HepG2 (cell line): ENCODE measurements at regions not wholly inside any gene's neighbourhood (a gene's known extent, or its start where the extent isn't known, plus 50 kb on each side); places are given as distances from the start of the nearest gene placed in this dataset.

ENCODE experiments used
- ATAC-seq: fragments of 200-7000 bp; cut with Tn5 transposase; 3 replicates; pipeline ENCODE4 v1.9.1; 2020; ENCODE audit warnings: mild to moderate bottlenecking, moderate library complexity
- BruUV-seq: library from RNA; stranded (reverse); fragments of 400-500 nt; replicated peaks from 2 replicates; lab custom pipeline; 2021; lab: Mats Ljungman, UMichigan
- CTCF ChIA-PET: fragments of 300-600 bp; formaldehyde crosslinking; extraction: SDS; loops from one replicate; lab custom pipeline; 2021; ENCODE audit warnings: low total read pairs, inconsistent platforms, low intra/inter-chr PET ratio; lab: Yijun Ruan, JAX
- POLR2A ChIA-PET: fragments of 350-600 bp; sonication (Branson Sonifier 250); formaldehyde crosslinking; loops from one replicate; lab custom pipeline; 2020; ENCODE audit warnings: antibody characterized with exemption, inconsistent platforms; lab: Yijun Ruan, JAX
- DNase-seq: peaks from one replicate; pipeline ENCODE4 v3.0.0-alpha.2; 2015; ENCODE audit warnings: low spot score
- FAIRE-seq: peaks from 3 replicates; lab custom pipeline; 2011; peaks lifted over from hg19 to GRCh38; lab: Jason Lieb, UNC
- H2AFZ ChIP-seq: one replicate; pipeline ENCODE4 v1.6.1; 2011; ENCODE audit warnings: low read length, inconsistent platforms
- H3K27ac ChIP-seq: fragments of 300-600 bp; 3 replicates; pipeline ENCODE4 v1.8.0; 2011; ENCODE audit warnings: mixed run types, mild to moderate bottlenecking, mixed read lengths, low read length, inconsistent platforms; ENCODE audit not compliant: insufficient read depth; ENCODE audit errors: extremely low read length
- H3K27me3 ChIP-seq, 2 experiments: fragments of 200-600 bp in 1 of 2; 2 replicates in 1 of 2; 3 replicates in 1 of 2; pipeline versions ENCODE4 v1.6.0 to v1.8.0; 2011; ENCODE audit warnings: low read length in 2 of 2, mild to moderate bottlenecking in 2 of 2, moderate library complexity in 2 of 2, inconsistent platforms in 1 of 2; ENCODE audit not compliant: insufficient read depth in 2 of 2, control insufficient read depth in 1 of 2
- H3K36me3 ChIP-seq, 2 experiments: fragments of 200-600 bp in 1 of 2; replicated peaks in 1 of 2; 2 replicates in 1 of 2; 3 replicates in 1 of 2; pipeline versions ENCODE4 v1.5.1 to v1.8.0; 2011; ENCODE audit warnings: low read length in 2 of 2, inconsistent platforms in 1 of 2; ENCODE audit not compliant: insufficient read depth in 2 of 2, control insufficient read depth in 1 of 2
- H3K4me1 ChIP-seq: 2 replicates; pipeline ENCODE4 v1.5.1; 2012; ENCODE audit warnings: low read length, inconsistent platforms; ENCODE audit not compliant: insufficient read depth
- H3K4me2 ChIP-seq: 2 replicates; pipeline ENCODE4 v1.6.0; 2011; ENCODE audit warnings: low read depth, low read length, inconsistent platforms
- H3K4me3 ChIP-seq, 3 experiments: fragments of 200-600 bp in 1 of 3; sonication (generic), shearing (Covaris generic) in 1 of 3; replicated peaks in 1 of 3; 2 replicates each; pipeline ENCODE4 v1.5.1; 2011 to 2016; ENCODE audit warnings: low read length in 3 of 3, inconsistent platforms in 2 of 3, low read depth in 2 of 3, mild to moderate bottlenecking in 2 of 3, control low read depth in 1 of 3, mixed read lengths in 1 of 3; ENCODE audit not compliant: insufficient read depth in 1 of 3
- H3K79me2 ChIP-seq: one replicate; pipeline ENCODE4 v1.6.1; 2011; ENCODE audit warnings: low read length, inconsistent platforms; ENCODE audit not compliant: insufficient read depth
- H3K9ac ChIP-seq: 2 replicates; pipeline ENCODE4 v1.6.0; 2011; ENCODE audit warnings: mild to moderate bottlenecking, low read depth, low read length, inconsistent platforms; ENCODE audit not compliant: insufficient read depth
- H3K9me3 ChIP-seq: 2 replicates; pipeline ENCODE4 v1.5.1; 2012; ENCODE audit warnings: mild to moderate bottlenecking, low read length
- H4K20me1 ChIP-seq: 2 replicates; pipeline ENCODE4 v1.6.0; 2011; ENCODE audit warnings: inconsistent platforms, mild to moderate bottlenecking, low read length, moderate library complexity; ENCODE audit not compliant: insufficient read depth
- DR1 ChIP-seq: sonication (generic); formaldehyde crosslinking; IDR thresholded peaks from 2 replicates; pipeline ENCODE4 v1.8.0; 2021; ENCODE audit warnings: mild to moderate bottlenecking, missing genetic modification reagents, inconsistent platforms
- GFI1 ChIP-seq: sonication (generic); formaldehyde crosslinking; IDR thresholded peaks from 2 replicates; pipeline ENCODE4 v1.5.0; 2020; ENCODE audit warnings: missing genetic modification reagents, mild to moderate bottlenecking, borderline replicate concordance
- RBAK ChIP-seq: sonication (generic); formaldehyde crosslinking; IDR thresholded peaks from 2 replicates; pipeline ENCODE4 v1.5.1; 2020; ENCODE audit warnings: mild to moderate bottlenecking, missing genetic modification reagents
- RNF2 ChIP-seq: fragments of 450-650 bp; conservative IDR thresholded peaks from 2 replicates; pipeline ENCODE4 v1.6.1; 2016; ENCODE audit warnings: low read depth
- SP1 ChIP-seq, 2 experiments: fragments of 450-650 bp in 1 of 2; sonication (generic) in 1 of 2; formaldehyde crosslinking in 1 of 2; IDR thresholded peaks; 2 replicates each; pipeline versions ENCODE4 v1.4.0 to v1.6.1; 2016 to 2020; ENCODE audit warnings: missing genetic modification reagents in 1 of 2
- TCF7 ChIP-seq: sonication (generic); IDR thresholded peaks from 2 replicates; pipeline ENCODE4 v1.6.1; 2016; ENCODE audit warnings: antibody characterized with exemption, low read depth
- ZNF501 ChIP-seq: sonication (generic); formaldehyde crosslinking; IDR thresholded peaks from 2 replicates; pipeline ENCODE4 v1.5.1; 2020; ENCODE audit warnings: mild to moderate bottlenecking, moderate library complexity, missing genetic modification reagents
- ZNF550 ChIP-seq: sonication (generic); formaldehyde crosslinking; IDR thresholded peaks from 2 replicates; pipeline ENCODE4 v1.4.0; 2020; ENCODE audit warnings: mild to moderate bottlenecking, missing genetic modification reagents, borderline replicate concordance
- ZNF558 ChIP-seq: sonication (generic); formaldehyde crosslinking; IDR thresholded peaks from 2 replicates; pipeline ENCODE4 v1.9.0; 2022; ENCODE audit warnings: mild to moderate bottlenecking, missing genetic modification reagents, borderline replicate concordance
- ZNF761 ChIP-seq: sonication (generic); formaldehyde crosslinking; conservative IDR thresholded peaks from 2 replicates; pipeline ENCODE4 v1.4.0; 2020; ENCODE audit warnings: mild to moderate bottlenecking, missing genetic modification reagents
- WGBS: methylation state at CpG from one replicate; pipeline ENCODE4 v1.1.6; 2017; ENCODE audit warnings: low lambda C conversion rate; 5-methylcytosine and 5-hydroxymethylcytosine counted together
- in situ Hi-C: cut with HindIII; loops from 2 replicates; pipeline ENCODE4 v1.10.0; 2017; ENCODE audit warnings: low pct_unique_long_range_greater_than_20kb; ENCODE audit not compliant: extremely low pct_ligation_motif_present
- intact Hi-C: fragments of 100-400 bp; cut with micrococcal nuclease; formaldehyde crosslinking; loops from one replicate; pipeline ENCODE4 v1.10.0; 2022; ENCODE audit not compliant: unreplicated experiment

DNA sequence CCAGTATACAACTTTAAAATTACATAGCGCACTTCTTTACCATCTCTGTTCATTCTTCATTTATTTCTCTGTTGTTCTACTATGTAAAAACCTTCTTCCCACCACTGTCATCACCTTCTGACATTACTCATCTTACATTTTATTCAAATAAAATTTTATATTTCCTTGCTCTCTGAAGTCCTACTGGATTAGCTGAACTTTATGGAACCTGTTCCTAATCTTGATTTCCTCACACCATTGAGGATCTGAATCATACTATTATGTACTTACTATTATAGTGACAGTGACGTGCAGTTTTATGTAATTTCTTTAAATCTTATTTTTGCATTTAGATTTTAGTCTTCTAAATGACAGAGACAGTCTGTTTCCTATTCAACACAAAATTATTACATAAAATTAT is 98.3 kb downstream of the DYNAP start:
- Histone ChIP-seq H3K4me3 (no peak overlapping the region), H3K27me3 (no peaks in the 10 kb centered on the region), H2AFZ (no peak overlapping the region), H3K9ac (no peak overlapping the region), H3K4me2 (no peak overlapping the region), H3K9me3 (no peaks in the 10 kb centered on the region), H3K27ac (no peak overlapping the region), H3K4me1 (no peaks in the 10 kb centered on the region), H3K79me2 (no peaks in the 10 kb centered on the region), H4K20me1 (no peaks in the 10 kb centered on the region), H3K36me3 (no peaks in the 10 kb centered on the region)
- no peak for TF ChIP-seq TCF7
- no peak for TF ChIP-seq RBAK (CRISPR knock-in tag)
- no peak for TF ChIP-seq ZNF550 (CRISPR knock-in tag)
- no peak for TF ChIP-seq RNF2
- TF ChIP-seq ZNF501 (CRISPR knock-in tag): no peak
- no peak for TF ChIP-seq ZNF761 (CRISPR knock-in tag)
- intact Hi-C loops: loop anchor here (5.0 kb wide), 1 partner anchor 138 kb away; the partner anchor contains the start of gene RAB27B
- CTCF ChIA-PET: no interaction called here
- FAIRE-seq (no peak), ATAC-seq (no peak), DNase-seq (no peak)
- POLR2A ChIA-PET: no interaction called here
- BruUV-seq: no TSS peak
- in situ Hi-C loops: no loop called here
- WGBS: 23% methylated on average over 2 of the region's 2 CpGs

DNA sequence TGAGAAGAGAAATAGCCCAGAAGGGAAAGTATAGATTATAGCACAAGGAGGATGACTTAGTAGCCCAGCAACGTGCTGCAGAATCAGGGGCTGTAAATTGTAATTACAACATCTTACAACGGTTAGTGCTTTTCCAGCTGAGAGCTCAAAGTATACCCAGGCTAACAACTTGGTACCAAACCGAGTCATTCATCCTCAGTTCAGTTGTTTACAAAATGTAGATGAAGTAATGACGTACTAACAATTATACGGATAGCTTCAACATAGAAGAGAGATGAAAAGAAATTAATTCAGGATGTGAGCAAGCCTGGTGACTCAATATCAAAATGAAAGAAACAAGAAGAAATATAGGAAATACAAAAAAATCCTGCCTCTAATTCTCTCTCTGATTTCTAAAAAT is 99.2 kb downstream of the DYNAP start:
- DNase-seq: no peak
- H3K9ac ChIP-seq: no peak overlapping the region
- intact Hi-C loops (no loop called here), in situ Hi-C loops (no loop called here)
- H3K9me3 ChIP-seq: no peaks in the 10 kb centered on the region
- no peak overlapping the region for H3K4me3 ChIP-seq
- BruUV-seq: no TSS peak
- H3K36me3 ChIP-seq: no peaks in the 10 kb centered on the region
- no peaks in the 10 kb centered on the region for H4K20me1 ChIP-seq
- H3K79me2 ChIP-seq: no peaks in the 10 kb centered on the region
- H3K27ac ChIP-seq: no peak overlapping the region
- ChIA-PET POLR2A (no interaction called here), CTCF (no interaction called here)
- H3K4me2 ChIP-seq: no peak overlapping the region
- no peaks in the 10 kb centered on the region for H3K4me1 ChIP-seq
- no peak overlapping the region for H2AFZ ChIP-seq
- no peak for FAIRE-seq
- TF ChIP-seq ZNF558: no peak
- TF ChIP-seq DR1: no peak
- TF ChIP-seq SP1 (IDR thresholded peaks at IDR 0.05): no peak
- TF ChIP-seq SP1 (CRISPR knock-in tag; IDR thresholded peaks at IDR 0.05): no peak
- no peak for TF ChIP-seq GFI1
- TF ChIP-seq, all 625 proteins: peak for 0
- no peaks in the 10 kb centered on the region for H3K27me3 ChIP-seq
- no peak for ATAC-seq
- 20% methylated on average over 5 of the region's 5 CpGs for WGBS
